Activated CD4-positive, alpha-beta T cell treated with anti-CD3 and anti-CD28 coated beads for 4 hours (primary cell): ENCODE measurements at regions not wholly inside any gene's neighbourhood (a gene's known extent, or its start where the extent isn't known, plus 50 kb on each side); places are given as distances from the start of the nearest gene placed in this dataset.
"Not testable (repeated sequence)": the region's sequence is repeated elsewhere in the genome, so short reads cannot be mapped to it uniquely, and the experiment has no call there.

Experiments used
- DNase-seq, 2 donors: peaks; one replicate each; pipeline ENCODE4 v3.0.0-alpha.2; 2020

GRCh38 chr4:131192318-131192717 lies 1956.8 kb upstream of the PCDH10 start:
- no peak for DNase-seq

GRCh38 chr4:131207589-131207988 lies 1941.5 kb upstream of the PCDH10 start:
- no peak for DNase-seq

DNA sequence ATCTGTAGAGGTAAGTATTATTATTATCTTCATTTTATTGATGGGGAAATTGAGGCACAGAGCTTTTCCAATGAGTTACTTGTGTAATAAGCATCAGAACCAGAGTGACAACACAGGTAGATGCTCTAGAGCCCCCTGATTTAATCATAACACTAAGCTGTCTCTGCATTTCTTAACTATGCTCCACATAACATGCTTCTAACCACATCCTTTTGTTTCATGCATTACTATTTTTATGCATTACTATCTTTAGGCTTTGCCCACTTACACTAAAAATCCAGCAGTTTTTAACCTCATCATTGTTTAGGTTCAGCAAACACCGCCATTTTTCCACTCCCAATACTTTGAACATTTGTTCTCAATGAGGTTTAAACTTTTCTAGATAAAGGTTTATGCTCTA lies 1900.8 kb upstream of the PCDH10 start:
- DNase-seq = no peak

- DNase-seq = no peak
Measured at GRCh38 chr4:131251321-131251720, 1897.8 kb upstream of the PCDH10 start.

GRCh38 chr4:131257241-131257640 lies 1891.9 kb upstream of the PCDH10 start:
- DNase-seq = no peak

GRCh38 chr4:131258361-131258760 lies 1890.7 kb upstream of the PCDH10 start:
- no peak for DNase-seq

GRCh38 chr4:131288441-131288840 lies 1860.7 kb upstream of the PCDH10 start:
- DNase-seq = no peak

DNA sequence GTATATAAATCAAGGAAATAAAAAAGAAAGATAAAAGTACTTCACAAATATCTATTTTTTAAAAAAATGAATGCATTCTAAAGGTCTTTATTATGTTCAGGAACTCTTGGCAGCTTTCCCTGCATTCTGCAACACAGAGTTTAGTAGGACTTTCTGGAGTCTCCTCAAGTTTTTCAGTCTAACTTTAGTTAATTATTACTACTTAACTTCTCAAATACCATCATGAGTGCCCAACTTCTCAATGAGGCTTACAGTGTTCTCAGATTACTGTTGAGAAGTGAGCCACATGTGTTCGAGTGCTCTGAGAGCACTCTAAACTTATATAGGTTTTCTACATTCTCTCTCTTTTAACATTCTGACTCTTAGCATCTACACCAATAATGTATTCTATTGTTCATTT lies 1852.9 kb upstream of the PCDH10 start:
- DNase-seq = no peak

DNA sequence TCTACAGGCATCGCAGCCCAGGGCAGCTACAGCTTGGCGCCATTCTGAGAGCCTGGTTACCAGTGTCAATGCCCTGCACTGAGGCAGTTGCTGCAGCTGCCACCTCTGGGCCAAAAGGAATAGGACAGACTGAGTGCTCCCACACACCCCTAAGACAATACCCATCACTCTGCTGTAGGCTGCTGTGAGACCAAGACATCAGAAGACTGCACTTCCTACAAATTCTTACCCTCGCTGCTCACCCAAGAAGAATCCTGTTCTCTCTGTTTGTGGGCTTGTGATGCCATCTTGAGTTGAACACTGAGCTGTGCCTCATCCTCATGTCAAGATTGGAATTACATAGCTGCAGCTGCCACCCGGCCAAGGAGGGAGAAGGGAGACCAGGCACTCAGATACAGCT lies 1847.0 kb upstream of the PCDH10 start:
- DNase-seq = no peak

DNA sequence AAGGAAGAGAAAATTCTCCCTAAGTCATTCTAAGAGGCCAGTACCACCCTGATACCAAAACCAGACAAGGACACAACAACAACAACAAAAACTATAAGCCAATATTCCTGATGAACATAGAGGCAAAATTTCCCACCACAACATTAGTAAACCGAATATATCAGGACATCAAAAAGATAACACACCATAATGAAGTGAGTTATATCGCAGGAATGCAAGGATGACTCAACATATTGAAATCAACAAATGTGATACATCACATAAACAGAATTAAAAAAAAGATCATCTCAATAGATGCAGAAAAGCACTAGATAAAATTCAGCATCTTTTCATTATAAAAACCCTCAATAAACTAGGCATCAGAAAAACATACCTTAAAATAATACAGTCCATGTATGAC lies 1844.4 kb upstream of the PCDH10 start:
- no peak for DNase-seq

GRCh38 chr4:131309628-131310027 lies 1839.5 kb upstream of the PCDH10 start:
- no peak for DNase-seq

GRCh38 chr4:131316086-131316485 lies 1833.0 kb upstream of the PCDH10 start:
- DNase-seq = no peak

DNA sequence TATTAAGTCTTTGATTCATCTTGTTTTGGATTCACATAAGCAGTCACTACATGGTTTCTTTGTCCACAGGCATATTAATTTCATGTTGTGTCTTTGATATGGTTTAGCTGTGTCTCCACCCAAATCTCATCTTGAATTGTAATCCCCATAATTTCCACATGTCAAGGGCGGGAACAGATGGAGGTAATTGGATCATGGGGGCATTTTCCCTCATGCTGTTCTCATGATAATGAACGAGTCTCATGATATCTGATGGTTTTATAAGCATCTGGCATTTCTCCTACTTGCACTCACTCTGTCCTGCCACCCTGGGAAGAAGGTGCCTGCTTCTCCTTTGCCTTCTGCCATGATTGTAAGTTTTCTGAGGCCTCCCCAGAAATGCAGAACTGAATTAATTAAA lies 1811.2 kb upstream of the PCDH10 start:
- no peak for DNase-seq

GRCh38 chr4:131339137-131339536 lies 1810.0 kb upstream of the PCDH10 start:
- no peak for DNase-seq

DNA sequence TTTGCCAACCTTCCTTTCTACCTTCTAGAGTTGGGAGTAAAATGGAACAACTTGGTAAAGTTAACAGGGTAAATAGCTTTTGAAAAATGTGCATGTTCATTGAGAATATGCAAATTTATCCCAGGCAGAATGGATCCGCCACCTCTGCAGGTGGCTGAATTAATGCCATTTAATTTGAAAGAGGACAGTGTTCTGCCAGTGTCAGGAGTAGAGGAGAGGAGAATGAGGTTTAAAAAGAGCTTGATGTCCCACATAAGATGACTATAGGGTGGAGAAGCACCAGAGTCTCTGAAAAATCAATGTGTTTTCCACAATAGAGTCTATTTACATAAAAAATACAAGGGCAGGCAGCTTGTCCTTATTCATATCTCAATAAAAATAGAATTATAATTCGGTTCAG lies 1804.3 kb upstream of the PCDH10 start:
- no peak for DNase-seq

DNA sequence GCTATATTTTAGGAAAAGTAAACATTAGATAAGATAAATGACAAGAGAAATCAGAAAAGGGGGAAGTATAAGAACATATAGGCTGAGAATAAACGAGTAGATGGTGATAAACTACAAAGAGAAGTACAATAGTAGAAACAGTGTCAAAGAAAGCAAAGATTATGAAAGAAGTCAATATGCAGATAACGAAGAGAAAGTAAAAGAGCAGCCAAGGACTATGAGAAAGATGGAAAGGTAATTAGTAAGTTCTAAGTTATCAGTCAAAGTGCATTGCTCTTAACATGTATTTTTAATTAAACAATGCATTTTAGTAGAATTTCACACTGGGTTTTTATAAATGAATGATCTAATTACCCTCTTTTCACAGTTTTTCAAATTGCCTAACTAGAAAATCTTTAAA lies 1801.3 kb upstream of the PCDH10 start:
- DNase-seq = no peak

DNA sequence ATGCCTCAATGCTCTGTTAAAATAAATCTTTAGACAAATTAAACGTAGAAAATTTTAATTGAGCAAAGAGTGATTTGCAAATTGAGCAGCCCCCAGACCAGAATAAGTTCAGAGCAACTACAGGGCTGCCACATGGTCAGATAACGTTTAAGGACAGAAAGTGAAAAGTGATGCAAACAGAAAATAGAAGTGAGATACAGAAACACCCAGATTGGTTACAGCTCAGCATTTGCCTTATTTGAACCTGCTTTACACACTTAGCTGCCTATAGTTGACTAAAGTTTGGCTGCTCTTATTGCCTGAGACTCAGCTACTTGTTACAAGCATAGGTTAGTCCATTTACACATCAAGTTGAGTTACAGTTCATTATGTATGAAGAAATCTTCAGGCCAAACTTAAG lies 1800.8 kb upstream of the PCDH10 start:
- no peak for DNase-seq

DNA sequence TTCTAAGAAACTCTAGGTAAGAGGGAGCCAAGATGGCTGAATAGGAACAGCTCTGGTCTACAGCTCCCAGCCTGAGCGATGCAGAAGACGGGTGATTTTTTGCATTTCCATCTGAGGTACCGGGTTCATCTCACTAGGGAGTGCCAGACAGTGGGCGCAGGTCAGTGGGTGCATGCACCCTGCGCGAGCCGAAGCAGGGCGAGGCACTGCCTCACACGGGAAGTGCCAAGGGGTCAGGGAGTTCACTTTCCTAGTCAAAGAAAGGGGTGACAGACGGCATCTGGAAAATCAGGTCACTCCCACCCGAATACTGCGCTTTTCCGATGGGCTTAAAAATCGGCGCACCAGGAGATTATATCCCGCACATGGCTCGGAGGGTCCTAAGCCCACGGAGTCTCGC lies 1796.7 kb upstream of the PCDH10 start:
- not testable (repeated sequence) for DNase-seq

GRCh38 chr4:131366714-131367113 lies 1782.4 kb upstream of the PCDH10 start:
- no peak for DNase-seq

DNA sequence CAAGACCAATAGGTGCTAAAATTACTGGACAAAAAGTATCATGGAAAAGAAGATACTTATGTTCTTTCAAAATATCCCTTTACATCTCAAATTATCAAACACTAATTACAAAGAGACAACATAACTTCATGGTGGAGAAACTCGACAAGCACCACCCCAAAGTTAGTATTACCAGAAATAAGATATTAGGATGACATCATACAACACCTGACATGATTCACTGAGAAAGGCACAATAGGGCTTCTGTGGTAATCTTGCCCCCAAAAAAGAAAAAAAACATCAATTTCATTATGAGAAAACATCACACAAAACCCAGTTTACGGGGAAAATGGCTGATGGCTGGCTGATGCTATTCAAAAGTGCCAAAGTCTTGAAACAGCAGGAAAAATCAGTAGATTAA lies 1781.7 kb upstream of the PCDH10 start:
- DNase-seq = no peak

DNA sequence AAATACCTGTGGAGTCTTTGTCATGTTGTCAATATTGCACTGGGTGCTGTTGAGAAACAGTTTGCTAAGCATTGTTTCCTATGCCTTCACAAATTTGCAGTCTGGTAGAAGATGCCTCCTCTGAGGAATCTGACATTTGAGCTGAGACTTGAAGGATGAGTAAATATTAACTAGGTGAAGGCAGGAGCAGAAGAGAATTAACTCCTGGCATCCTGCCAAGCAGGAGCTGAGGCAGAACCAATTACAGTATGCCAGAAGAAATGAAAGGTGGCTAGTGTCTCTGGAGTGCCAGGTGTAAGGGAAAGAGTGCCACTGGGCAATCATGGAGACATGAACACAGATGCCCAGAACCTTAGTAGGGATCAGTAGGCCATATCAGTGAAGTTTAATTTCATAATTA lies 1778.2 kb upstream of the PCDH10 start:
- no peak for DNase-seq

DNA sequence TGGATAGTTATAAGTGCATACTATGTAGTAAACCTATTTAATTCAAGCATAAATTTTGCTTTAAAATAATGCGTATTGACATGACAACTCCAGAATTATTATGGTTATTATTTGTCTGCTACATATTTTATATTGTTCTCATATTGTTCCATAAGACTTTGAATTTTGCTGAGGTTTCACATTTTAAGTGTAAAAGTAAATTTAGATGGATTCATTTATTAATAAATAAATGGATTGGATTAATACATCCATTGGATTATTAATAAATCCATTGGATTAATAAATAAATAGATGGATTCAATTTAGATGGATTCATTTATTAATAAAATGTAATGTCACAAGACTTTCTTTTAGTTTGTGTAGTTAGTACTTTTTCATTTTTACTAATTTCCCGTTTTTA lies 1768.0 kb upstream of the PCDH10 start:
- DNase-seq = no peak

DNA sequence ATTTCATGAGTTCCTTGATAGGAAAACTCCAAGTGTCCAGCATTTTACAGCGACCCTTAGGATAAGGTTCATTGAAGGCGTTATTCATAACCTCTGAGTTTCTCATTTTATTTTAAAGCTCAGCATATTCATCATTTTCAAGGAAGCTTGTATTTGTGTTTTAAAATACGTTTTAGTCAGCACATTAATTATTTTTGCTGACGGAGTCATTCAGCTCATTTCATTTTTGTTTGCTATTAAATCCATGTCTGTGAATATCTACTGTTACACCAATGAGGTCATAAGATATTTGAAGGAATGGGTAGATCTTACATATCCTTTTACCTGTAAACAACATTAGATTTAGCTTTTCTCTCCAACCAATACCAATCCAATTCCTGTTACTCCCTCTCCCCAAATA lies 1766.3 kb upstream of the PCDH10 start:
- DNase-seq = no peak

DNA sequence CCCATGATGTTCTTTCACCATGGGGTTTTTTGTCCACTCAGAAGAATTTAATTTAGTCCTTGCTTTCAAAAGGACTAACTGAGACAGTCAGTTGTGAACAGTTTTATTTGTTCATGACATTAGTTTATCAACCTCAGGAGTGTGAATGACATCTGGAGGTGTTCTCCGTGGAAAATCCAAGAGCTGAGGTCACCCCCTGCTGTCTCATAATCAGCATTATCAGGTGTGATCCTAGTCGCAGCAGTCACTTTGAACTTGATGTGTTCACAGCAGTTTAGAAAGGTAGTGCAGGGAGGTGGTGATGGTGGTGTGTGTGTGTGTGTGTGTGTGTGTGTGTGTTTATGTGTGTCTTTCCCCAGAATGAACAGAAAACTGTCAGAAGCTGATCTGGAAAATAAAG lies 1760.8 kb upstream of the PCDH10 start:
- DNase-seq = no peak

DNA sequence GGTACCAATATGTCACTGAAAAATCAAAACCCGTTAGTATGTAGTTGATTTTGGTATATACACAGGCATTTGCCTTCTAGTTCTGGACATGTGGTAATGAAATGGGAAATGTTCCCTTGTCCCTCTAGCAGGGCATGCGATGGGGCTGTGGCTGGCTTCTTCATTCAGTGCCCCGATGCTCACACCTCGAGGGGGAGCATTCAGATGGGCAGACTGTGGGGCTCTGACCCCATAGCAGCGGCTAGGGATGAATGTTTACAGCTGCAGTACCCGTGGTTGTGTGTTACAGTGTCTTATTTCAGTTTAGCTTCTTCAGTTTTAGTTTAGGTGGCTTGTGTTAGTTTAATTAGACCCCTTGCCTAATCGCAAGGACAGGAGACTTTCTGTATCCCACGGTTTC lies 1741.0 kb upstream of the PCDH10 start:
- no peak for DNase-seq

GRCh38 chr4:131411393-131411792 lies 1737.7 kb upstream of the PCDH10 start:
- DNase-seq = no peak
